CD14-positive monocyte (primary cell): ENCODE measurements at regions not wholly inside any gene's neighbourhood (a gene's known extent, or its start where the extent isn't known, plus 50 kb on each side); places are given as distances from the start of the nearest gene placed in this dataset.

Experiments
- DNase-seq, 3 donors: peaks; one replicate each; pipeline ENCODE4 v3.0.0-alpha.2; 2011 to 2022
- H2AFZ ChIP-seq: 2 replicates; pipeline ENCODE4 v1.6.0; 2012; ENCODE audit warnings: mild to moderate bottlenecking, low read depth, low read length, inconsistent platforms; ENCODE audit not compliant: insufficient read depth, poor library complexity, severe bottlenecking
- H3K27ac ChIP-seq, 2 donors: 1 replicate in 1 of 2; 2 replicates in 1 of 2; pipeline ENCODE4 v1.5.1; 2012 to 2013; ENCODE audit warnings: low read length in 2 of 2, control low read depth in 1 of 2, inconsistent platforms in 1 of 2, low read depth in 1 of 2, mild to moderate bottlenecking in 1 of 2
- H3K27me3 ChIP-seq, 2 donors: one replicate each; pipeline versions ENCODE4 v1.6.0 to v1.6.1; 2011 to 2013; ENCODE audit warnings: low read length in 2 of 2; ENCODE audit not compliant: control insufficient read depth in 2 of 2, insufficient read depth in 2 of 2
- H3K36me3 ChIP-seq, 2 donors: replicated peaks in 1 of 2; 1 replicate in 1 of 2; 2 replicates in 1 of 2; pipeline versions ENCODE4 v1.5.1 to v1.6.1; 2012 to 2013; ENCODE audit warnings: low read length in 2 of 2, control low read depth in 1 of 2, inconsistent platforms in 1 of 2, mild to moderate bottlenecking in 1 of 2; ENCODE audit not compliant: insufficient read depth in 2 of 2, control insufficient read depth in 1 of 2
- H3K4me1 ChIP-seq, 2 donors: 1 replicate in 1 of 2; 2 replicates in 1 of 2; pipeline versions ENCODE4 v1.5.1 to v1.6.1; 2012 to 2013; ENCODE audit warnings: low read length in 2 of 2, control low read depth in 1 of 2, inconsistent platforms in 1 of 2, mild to moderate bottlenecking in 1 of 2, moderate library complexity in 1 of 2; ENCODE audit not compliant: insufficient read depth in 2 of 2, control insufficient read depth in 1 of 2
- H3K4me2 ChIP-seq: replicated peaks from 2 replicates; pipeline ENCODE3; 2012; ENCODE audit warnings: low read length, moderate library complexity, mild to moderate bottlenecking; ENCODE audit not compliant: poor library complexity, severe bottlenecking; ENCODE audit errors: extremely low read depth
- H3K4me3 ChIP-seq, 3 experiments: fragments of 200-600 bp in 1 of 3; sonication (generic) in 1 of 3; replicated peaks in 1 of 3; 1 replicate in 2 of 3; 2 replicates in 1 of 3; pipeline ENCODE4 v1.5.1; 2011 to 2013; ENCODE audit warnings: low read length in 3 of 3, mild to moderate bottlenecking in 3 of 3, control low read depth in 2 of 3, low read depth in 2 of 3, inconsistent platforms in 1 of 3, moderate library complexity in 1 of 3
- H3K79me2 ChIP-seq: 2 replicates; pipeline ENCODE4 v1.6.0; 2012; ENCODE audit warnings: mild to moderate bottlenecking, control low read depth, inconsistent platforms, low read length, moderate library complexity; ENCODE audit not compliant: insufficient read depth
- H3K9ac ChIP-seq: 2 replicates; pipeline ENCODE4 v1.6.0; 2017; ENCODE audit warnings: low read length, mild to moderate bottlenecking; ENCODE audit not compliant: insufficient read depth, poor library complexity, severe bottlenecking
- H3K9me3 ChIP-seq, 2 donors: replicated peaks in 1 of 2; 1 replicate in 1 of 2; 2 replicates in 1 of 2; pipeline versions ENCODE4 v1.5.1 to v1.6.1; 2012 to 2013; ENCODE audit warnings: low read length in 2 of 2, control low read depth in 1 of 2; ENCODE audit not compliant: control insufficient read depth in 1 of 2, insufficient read depth in 1 of 2
- H4K20me1 ChIP-seq: 2 replicates; pipeline ENCODE4 v1.6.0; 2012; ENCODE audit warnings: mild to moderate bottlenecking, low read length, control low read depth, moderate library complexity; ENCODE audit not compliant: insufficient read depth
- H3K27ac Mint-ChIP-seq, 7 donors: one replicate each; pipeline ENCODE4 v1.8.0; 2020; ENCODE audit warnings: mild to moderate bottlenecking in 7 of 7, mixed read lengths in 7 of 7, moderate library complexity in 6 of 7, inconsistent platforms in 2 of 7
- H3K27me3 Mint-ChIP-seq, 3 donors: one replicate each; pipeline ENCODE4 v1.8.0; 2021 to 2022; ENCODE audit warnings: low read depth in 3 of 3, mild to moderate bottlenecking in 3 of 3, mixed read lengths in 3 of 3, moderate library complexity in 3 of 3, inconsistent platforms in 1 of 3
- H3K36me3 Mint-ChIP-seq, 2 donors: one replicate each; pipeline ENCODE4 v1.8.0; 2020; ENCODE audit warnings: mixed read lengths in 2 of 2, inconsistent platforms in 1 of 2, mild to moderate bottlenecking in 1 of 2
- H3K4me1 Mint-ChIP-seq: one replicate; pipeline ENCODE4 v1.8.0; 2020; ENCODE audit warnings: mild to moderate bottlenecking, mixed read lengths
- H3K4me3 Mint-ChIP-seq, 2 donors: one replicate each; pipeline ENCODE4 v1.8.0; 2020; ENCODE audit warnings: mild to moderate bottlenecking in 2 of 2, mixed read lengths in 2 of 2, moderate library complexity in 1 of 2
- H3K9me3 Mint-ChIP-seq, 7 donors: one replicate each; pipeline ENCODE4 v1.8.0; 2020 to 2022; ENCODE audit warnings: mixed read lengths in 7 of 7, mild to moderate bottlenecking in 6 of 7, moderate library complexity in 6 of 7, inconsistent platforms in 2 of 7
- CTCF ChIP-seq: fragments of 200-600 bp; IDR thresholded peaks from one replicate; pipeline ENCODE4 v1.8.0; 2022; ENCODE audit warnings: antibody characterized with exemption, mild to moderate bottlenecking
- WGBS: methylation state at CpG from one replicate; pipeline ENCODE4 v1.1.5; 2013; ENCODE audit warnings: missing lambda C conversion rate; ENCODE audit not compliant: insufficient coverage; 5-methylcytosine and 5-hydroxymethylcytosine counted together
- intact Hi-C, 2 donors: fragments of 100-400 bp; cut with micrococcal nuclease; formaldehyde crosslinking; loops; one replicate each; pipeline versions ENCODE4 v1.15.0 to v1.15.1; 2023

GRCh38 chr10:2874963-2875362 is 192.4 kb upstream of the PFKP start:
- Mint-ChIP-seq H3K9me3 (peaks cover 0 to 5% (median 0%) of the 10 kb centered on the region in 7 donors), H3K36me3 (no peaks in the 10 kb centered on the region), H3K27ac (no peak overlapping the region), H3K27me3 (peaks cover under 1 to 3% (median 2%) of the 10 kb centered on the region in 3 donors), H3K4me3 (no peak overlapping the region), H3K4me1 (no peaks in the 10 kb centered on the region)
- no peak overlapping the region for H3K9ac ChIP-seq
- H3K4me1 ChIP-seq: no peaks in the 10 kb centered on the region
- no peaks in the 10 kb centered on the region for H3K79me2 ChIP-seq
- no peak overlapping the region for H2AFZ ChIP-seq
- H3K4me2 ChIP-seq: no peak overlapping the region
- no peak for DNase-seq
- no peaks in the 10 kb centered on the region for H4K20me1 ChIP-seq
- WGBS: 78% methylated on average over 3 of the region's 6 CpGs
- H3K4me3 ChIP-seq: no peak overlapping the region
- H3K27me3 ChIP-seq: no peaks in the 10 kb centered on the region
- H3K36me3 ChIP-seq: no peaks in the 10 kb centered on the region
- H3K9me3 ChIP-seq: no peaks in the 10 kb centered on the region
- intact Hi-C loops: no loop called here
- no peak overlapping the region for H3K27ac ChIP-seq
- TF ChIP-seq CTCF: no peak

- intact Hi-C loops: no loop called here
- no peaks in the 10 kb centered on the region for H3K36me3 Mint-ChIP-seq
These were observed 193.6 kb upstream of the PFKP start for GRCh38 chr10:2873769-2874168.

More at GRCh38 chr10:2873769-2874168, 193.6 kb upstream of the PFKP start:
- Histone ChIP-seq H3K4me2 (no peak overlapping the region), H3K9me3 (no peaks in the 10 kb centered on the region), H3K27me3 (no peaks in the 10 kb centered on the region), H4K20me1 (no peaks in the 10 kb centered on the region), H3K4me3 (no peak overlapping the region), H3K36me3 (no peaks in the 10 kb centered on the region), H3K79me2 (no peaks in the 10 kb centered on the region), H2AFZ (no peak overlapping the region), H3K4me1 (no peaks in the 10 kb centered on the region), H3K27ac (no peak overlapping the region), H3K9ac (no peak overlapping the region)
- H3K4me1 Mint-ChIP-seq: no peaks in the 10 kb centered on the region
- DNase-seq: no peak
- H3K9me3 Mint-ChIP-seq: peaks cover 0 to 4% (median 0%) of the 10 kb centered on the region in 7 donors
- no peak for TF ChIP-seq CTCF
- H3K27me3 Mint-ChIP-seq: peaks cover 0 to 3% (median 2%) of the 10 kb centered on the region in 3 donors
- no peak overlapping the region for H3K4me3 Mint-ChIP-seq
- H3K27ac Mint-ChIP-seq: no peak overlapping the region
- WGBS: 84% methylated on average over 2 of the region's 2 CpGs
